GM21825 (cell line): ENCODE measurements at regions not wholly inside any gene's neighbourhood (a gene's known extent, or its start where the extent isn't known, plus 50 kb on each side); places are given as distances from the start of the nearest gene placed in this dataset.

ENCODE experiments used
- ATAC-seq: cut with Tn5 transposase; IDR thresholded peaks from one replicate; pipeline ENCODE4 v1.9.1; 2021; ENCODE audit warnings: mild to moderate bottlenecking, moderate library complexity; ENCODE audit not compliant: unreplicated experiment

GRCh38 chr12:85568395-85569103 is 267.7 kb downstream of the RASSF9 start:
- ATAC-seq: no peak

DNA sequence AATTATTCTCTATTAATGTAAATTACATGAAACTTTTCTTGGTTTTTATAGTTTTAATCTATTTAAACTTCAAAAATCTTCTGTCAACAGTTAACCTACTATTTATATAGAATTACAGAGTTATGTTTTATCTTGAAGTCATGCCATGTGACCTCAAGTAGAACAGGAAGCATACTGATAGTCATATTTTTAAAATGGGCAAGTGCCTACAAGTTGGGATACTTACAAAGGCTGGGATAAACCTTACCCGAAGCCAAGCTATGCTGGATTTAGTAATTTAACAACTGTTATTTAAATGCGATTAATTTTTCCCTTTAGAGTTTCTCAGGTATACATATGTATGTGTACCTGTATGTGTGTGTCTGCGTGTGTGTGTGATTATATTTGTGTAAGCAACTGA is 266.9 kb downstream of the RASSF9 start:
- no peak for ATAC-seq

DNA sequence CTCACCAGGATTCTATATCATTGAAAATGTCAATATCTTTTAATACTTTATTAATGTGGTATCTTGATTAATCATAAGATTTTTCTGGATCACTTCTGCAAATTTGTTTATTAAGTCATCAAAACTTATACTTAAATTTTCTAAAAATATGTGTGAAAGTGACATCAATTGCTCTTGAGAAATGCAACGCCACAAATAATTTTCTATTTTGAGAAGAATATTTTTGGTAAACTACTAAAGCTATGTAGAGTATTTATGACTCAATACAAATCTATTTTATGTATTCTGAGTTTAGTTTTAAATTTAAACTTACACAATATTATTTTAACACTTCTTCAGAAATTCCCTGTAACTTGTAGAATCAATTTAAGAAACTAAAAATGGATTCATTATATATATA is 263.3 kb downstream of the RASSF9 start:
- ATAC-seq: no peak

GRCh38 chr12:85573635-85574214 is 262.5 kb downstream of the RASSF9 start:
- ATAC-seq: no peak

DNA sequence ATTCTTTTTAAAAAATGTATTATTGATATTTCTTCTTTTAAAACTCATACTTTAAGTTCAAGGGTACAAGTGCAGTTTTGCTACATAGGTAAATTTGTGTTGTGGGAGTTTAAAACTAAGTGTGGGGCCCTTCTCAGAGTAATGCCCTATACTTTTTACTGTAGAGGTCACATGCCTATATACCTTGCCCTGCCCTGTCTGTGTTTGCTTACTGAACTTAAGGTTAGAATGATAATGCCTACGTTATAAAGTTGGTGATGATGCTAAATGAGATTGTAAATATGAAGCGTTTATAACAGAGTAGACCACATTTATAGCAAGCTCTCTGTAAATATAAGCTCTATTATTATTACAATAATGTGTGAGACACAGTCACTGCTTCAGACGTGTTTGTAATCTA is 261.9 kb downstream of the RASSF9 start:
- ATAC-seq: no peak

- ATAC-seq: peak; percentile 99
These were observed 260.8 kb downstream of the RASSF9 start for GRCh38 chr12:85575120-85576096.

DNA sequence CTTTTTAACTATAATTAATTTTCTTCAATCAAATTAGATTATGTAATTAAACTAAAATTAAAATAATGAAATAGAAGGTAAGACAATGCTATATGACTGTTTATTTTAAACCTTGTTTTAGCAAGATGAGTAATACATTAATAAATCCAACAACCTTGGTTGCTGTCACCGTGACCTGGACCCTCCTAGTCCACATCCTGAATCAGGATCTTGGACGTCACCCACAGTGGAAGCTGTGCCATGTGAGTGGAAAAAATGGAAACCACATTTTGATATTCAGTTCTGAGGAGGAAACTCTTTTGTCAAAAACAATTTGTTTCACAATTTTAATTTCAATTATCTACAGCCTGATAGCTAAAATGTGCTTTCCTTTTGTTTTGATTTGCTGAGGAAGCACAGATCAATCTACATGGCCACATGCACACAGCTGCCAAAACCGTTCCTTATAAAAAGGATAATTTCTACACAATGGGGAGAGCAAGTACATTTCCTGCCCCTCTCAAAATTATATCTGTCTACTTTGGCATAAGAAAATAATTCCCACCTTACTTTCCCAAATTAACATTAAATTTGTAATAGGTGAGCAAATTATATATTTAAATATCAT is 255.5 kb downstream of the RASSF9 start:
- ATAC-seq: no peak

- ATAC-seq: no peak
These were observed 249.1 kb downstream of the RASSF9 start for GRCh38 chr12:85587158-85587557.

DNA sequence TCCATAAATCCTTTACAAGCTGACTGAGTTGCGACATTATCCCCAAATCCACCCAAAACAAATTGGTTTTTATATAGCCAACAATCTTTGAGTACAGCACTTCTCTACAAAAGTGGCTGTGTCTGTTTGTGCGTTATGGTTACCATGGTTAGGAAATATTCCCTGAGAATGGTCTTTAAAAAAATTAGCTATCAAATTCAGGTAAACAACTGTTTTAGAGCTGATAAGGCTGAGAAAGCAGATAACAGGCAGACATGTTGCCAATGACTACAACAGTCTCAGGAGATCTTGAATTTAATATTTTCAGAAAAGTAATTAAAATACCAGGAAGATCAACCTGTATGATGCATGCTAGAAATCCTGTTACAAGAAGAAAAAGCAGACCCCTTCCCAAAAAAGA is 248.0 kb downstream of the RASSF9 start:
- ATAC-seq: no peak

DNA sequence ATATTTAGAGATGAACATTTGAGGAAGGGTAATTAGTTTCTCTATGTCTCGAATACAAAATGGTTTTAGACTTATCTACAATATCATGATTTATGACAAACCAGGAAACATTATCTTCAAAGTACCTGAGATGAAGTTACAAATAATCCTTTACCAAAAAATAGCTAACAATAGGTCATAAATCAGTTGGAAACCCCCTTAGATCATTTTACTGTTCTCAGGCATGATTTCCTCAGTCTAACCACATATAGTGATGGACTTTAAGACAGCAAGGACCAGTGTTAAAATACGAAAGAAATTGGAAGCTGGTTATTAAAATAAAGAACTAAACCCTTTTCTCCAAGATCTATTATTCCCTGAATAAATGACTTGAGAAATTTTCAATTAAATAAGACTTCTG is 235.4 kb downstream of the RASSF9 start:
- ATAC-seq: no peak

- no peak for ATAC-seq
These were observed 232.7 kb downstream of the RASSF9 start for GRCh38 chr12:85603556-85603955.

DNA sequence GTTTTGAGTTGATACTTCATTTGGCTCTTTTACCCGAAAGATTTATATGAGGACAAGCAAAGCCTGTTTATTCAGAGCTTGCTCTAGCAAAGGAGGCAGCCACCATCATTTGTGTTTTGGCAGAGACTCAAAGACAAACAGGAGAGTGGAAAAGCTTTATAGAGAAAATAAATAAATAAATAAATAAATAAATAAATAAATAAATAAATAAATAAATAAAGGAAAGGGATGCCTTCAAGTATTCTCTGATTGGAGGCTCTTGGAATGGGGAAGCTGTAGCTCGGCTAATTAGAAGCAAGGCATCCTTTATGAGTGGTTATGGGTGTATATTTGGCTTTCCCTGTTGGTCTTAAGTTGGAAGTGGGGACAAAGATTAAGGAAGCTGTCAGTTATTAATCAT is 229.8 kb downstream of the RASSF9 start:
- ATAC-seq: no peak

DNA sequence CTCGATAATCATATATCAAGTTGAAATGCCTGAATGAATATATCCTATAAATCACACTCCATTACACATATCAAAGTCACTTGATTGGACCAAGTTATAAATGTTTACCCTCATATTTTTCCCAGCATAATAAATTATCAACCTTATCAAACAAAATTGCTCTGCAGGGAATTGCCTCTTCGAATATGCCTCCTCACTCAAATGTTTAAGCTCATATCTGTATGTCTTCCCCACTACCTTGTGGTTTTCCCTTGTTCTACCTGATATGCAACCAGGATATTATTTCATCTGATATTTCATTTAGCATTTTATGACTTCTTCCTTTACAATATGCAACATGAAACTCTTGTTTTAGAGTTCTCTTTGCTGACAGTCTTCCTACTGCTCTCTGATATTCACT is 226.4 kb downstream of the RASSF9 start:
- no peak for ATAC-seq

- ATAC-seq: no peak
These were observed 226.0 kb downstream of the RASSF9 start for GRCh38 chr12:85610194-85610593.

DNA sequence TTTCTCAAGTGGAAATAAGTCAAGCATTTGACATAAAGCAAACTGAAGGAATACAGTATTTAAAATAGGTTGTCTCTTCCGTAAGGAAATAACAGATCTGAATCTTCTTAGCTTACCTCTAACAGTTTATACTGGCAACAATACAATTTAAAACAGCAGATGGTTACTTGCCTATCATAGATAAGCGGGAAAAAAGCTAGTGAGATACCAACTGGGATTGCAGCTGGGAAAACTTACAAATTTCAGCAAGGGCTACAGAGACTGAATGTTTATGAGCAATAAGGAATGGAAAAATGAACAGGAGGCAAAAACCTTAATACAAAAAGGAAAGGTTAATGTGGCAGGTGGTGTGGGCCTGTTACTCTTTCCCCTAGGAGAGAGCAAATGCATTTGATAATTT is 220.0 kb downstream of the RASSF9 start:
- no peak for ATAC-seq

- ATAC-seq: no peak
These were observed 218.7 kb downstream of the RASSF9 start for GRCh38 chr12:85617307-85618091.

GRCh38 chr12:85621041-85621440 is 215.2 kb downstream of the RASSF9 start:
- ATAC-seq: no peak

DNA sequence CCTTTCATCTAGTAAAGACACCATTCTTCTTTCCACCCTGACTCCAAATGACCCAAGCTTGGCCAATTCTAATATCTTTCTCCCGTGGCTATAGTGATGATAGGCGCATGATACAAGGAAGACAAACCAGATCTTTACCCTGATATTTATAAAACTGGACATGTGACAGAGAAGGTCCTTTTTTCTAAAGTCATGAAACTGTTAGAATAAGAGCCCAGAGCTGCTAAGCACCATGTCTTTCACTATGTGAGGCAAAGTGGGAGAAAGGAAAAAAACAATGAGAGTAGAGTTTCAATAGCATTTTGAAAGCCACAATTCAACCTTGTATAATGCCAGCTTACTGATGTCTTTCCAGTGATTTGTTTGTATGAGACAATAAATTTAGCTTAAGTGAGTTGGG is 212.4 kb downstream of the RASSF9 start:
- no peak for ATAC-seq

GRCh38 chr12:85625467-85625866 is 210.7 kb downstream of the RASSF9 start:
- ATAC-seq: no peak

DNA sequence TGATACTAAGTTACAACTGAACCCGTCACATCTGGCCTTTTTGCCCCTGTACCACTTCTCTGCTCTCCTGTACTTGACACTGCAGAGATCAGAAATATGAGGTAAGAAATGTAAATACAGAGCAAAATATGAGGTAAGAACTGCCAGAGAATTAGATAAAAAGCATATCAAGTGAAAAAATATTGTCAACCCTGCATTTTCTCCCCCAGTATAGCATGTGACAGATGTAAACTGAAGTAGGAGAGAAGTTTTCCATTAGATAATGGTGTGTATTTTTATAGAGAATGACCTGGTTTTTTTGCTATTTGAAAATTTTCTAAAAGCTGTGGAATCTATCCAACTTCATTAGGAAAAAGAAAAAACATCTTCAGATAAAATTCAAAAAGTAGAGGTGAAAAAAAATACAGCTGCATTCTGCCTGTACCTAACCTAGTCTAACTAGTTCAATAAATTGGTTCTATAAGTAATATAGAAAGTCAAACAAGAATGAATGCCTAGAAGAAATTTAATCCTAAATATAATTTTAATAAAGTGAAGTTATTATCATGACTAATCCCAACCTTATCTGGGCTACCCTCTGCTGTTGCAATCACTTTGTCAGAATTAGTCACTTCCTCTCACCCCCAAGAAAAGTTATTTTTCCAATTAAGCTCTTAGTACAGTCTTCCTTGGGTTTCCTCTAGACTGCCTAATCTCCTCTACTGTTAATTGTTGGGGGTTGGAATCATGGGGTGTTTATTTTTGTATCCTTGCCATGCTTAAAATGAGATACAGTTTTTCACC is 210.0 kb downstream of the RASSF9 start:
- no peak for ATAC-seq
